A204.1 (cell line): ENCODE measurements at regions not wholly inside any gene's neighbourhood (a gene's known extent, or its start where the extent isn't known, plus 50 kb on each side); places are given as distances from the start of the nearest gene placed in this dataset.

ENCODE experiments used
- FAIRE-seq: peaks from 2 replicates; lab custom pipeline; 2012; peaks lifted over from hg19 to GRCh38; lab: Jason Lieb, UNC

DNA sequence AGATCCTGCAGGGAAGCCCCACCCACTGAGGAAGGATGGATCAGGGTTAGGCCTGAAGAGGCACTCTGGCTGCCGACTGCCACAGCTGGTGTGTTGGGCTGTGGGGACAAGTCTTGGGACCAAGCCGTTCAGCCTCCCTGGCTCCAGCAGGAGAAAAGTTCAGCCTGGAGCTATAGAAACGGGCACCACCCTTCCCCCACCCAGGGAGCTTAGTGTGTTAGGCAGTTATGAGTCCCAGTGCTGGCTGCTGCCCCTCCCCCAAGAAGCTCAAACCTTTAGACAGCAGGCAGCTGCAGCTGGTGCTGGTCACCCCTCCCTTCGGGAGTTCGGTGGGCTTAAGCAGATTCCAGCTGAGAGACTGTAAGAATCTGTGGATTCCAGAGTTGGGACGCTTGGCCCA, 447.1 kb upstream of the HS6ST1 start:
- no peak for FAIRE-seq

DNA sequence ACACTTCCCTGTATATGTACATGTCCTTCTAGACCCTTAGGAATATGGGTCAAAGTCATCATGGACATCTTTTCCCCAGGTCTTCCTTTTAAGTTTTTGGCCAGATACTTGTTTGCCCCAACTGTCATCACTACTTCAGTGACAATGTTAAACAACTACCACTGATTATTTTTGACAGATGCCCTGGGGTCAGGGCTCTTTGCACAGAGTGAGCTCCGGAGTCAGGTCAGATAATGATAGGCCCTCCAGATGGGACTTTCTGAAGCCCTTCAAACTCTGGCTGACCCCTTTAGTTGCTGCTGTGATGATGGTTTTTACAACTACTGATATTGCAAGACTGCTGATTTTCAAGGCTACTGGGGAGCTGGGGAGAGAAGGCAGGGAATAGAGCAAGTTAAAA, 449.4 kb upstream of the HS6ST1 start:
- FAIRE-seq: no peak

DNA sequence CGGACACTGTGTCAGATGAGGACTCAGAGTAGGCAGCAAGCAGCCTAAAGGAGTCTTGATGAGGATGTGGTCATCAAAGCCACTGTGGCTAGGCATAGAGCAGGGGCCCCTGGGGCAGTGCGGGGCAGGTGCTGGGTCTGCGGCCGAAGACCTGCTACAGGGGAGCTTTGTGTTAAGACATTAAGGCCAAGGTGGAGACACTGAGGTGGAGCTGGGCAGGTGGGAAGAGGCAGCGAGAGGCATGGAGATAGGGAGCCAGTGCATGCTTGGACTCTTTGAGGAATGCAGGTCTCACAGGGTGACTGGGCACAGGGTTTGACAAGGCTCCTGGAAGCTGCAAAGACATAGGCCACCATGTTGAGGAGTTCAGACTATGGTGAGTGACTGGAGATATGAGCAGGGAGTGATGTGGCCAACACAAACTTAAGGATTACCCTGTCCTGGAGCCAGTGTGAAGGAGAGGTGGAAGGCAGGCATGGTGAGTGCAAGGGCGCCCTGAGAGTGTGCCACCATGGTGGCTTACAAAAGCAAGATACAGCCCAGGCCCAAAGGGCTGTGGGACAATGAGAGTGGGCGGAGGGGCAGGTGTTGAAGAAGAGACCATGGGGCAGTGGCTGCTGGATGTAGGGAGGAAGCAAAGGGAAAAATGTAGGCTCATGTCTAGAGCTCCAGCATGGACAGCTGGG, 450.9 kb upstream of the HS6ST1 start:
- FAIRE-seq: no peak

DNA sequence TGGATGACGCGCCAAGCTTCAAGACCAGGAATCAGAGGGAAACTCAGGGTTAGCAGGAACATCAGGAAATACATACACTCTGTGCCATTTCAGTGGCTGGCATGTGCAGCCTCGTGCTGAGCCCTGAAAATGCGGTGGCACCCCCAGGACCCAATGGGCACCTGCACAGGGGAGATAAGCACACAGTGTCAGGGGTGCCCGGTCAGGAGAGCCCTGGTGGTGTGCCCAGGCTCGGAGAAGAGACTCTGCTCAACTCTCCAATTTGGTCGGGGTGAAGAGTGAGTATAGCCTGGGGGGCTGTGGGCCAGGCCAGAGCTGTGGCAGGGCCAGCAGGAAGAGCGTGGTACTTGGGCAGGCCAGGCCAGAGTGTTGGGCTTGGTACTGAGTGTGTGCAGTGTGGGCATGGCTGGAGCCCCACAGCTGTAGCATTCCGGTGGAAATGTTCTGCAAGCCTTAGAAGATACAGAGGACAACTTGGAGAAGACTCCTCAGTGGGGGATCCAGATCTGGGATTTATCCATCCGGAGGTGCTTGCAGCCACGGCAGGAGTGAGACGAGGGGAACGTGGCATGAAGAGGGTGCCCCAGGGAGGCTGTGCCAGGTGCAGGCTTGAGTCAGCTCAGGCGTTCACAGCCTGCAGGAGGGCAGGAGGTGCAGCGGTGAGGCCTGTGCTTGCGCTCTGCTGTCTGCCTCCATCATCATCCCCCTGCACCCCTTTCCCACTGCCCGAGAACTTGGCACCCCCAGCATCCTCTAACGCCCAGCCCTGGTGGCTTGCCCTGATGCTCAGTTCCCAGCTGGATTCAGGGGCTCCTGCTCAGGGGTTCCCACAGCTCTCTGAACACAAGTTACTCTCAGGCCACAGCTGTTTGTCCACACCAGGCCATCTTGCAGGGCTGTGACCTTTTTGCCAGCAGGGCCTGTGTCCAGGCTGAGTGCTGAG, 451.7 kb upstream of the HS6ST1 start:
- FAIRE-seq: no peak

DNA sequence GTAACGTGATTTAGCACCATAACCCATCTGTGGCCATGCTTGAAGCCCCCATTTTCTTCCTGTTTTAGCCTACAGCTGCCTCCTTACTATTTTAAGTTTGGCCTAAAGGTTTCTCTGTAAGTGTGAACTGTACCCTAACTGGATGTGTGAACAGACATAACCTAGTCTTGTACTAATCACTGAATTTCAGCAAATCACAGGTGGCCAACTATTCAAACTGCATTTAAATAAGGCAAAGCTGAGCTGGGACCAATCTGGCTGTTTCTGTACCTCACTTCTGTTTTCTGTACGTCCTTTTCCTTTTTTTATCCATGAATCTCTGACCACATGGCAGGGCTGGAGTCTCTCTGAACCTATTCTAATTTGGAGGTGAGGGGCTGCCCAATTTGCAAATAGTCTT, 452.7 kb upstream of the HS6ST1 start:
- FAIRE-seq: no peak

DNA sequence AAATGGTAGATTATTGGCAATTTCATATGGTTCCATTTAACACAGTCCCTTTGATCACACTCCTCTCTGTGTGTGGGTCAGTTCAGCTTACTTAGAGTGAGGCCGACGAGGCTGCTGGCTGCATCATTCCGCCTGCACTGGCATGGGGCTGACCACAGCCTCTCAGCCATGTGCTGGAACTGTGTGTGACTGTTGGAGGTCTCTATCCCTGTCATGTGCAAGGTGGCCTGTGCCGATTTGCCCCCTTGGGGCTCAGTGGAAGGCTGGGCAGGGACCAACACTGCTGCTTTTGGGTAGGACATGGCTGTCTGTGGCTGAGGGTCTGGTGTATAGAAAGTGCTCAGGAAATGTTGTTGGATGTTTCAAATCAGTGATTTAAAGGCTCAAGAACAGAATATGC, 454.0 kb upstream of the HS6ST1 start:
- FAIRE-seq: no peak

DNA sequence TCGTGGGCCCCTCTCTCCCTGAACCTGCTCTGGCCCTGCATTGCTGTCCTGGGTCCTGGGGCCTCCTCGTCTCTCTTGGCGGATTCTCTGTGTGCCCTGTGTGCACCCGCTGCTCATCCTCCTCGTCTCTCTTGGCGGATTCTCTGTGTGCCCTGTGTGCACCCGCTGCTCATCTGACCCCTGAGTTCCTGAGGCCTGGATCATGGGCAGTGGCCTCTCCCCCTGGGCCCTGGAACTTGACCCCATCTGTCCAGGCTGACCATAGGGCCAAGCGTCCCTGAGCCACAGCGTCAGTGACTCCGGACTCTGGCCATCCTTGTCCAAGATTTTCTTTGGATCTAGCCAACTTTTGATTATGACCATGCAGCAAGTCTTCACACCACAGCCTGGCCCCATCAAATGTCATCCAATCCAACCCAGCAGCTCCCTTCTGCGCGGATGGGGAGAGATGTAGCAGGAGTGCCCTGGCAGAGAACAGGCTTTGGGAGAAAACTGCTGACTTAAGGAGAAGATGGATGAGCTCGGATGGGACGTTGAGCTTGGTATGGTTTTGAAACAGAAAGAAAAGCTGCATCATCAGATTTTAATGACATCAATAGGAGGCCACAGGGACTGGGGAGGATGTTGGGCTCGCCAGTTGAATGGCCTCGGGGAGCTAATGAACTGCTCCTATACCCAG, 455.1 kb upstream of the HS6ST1 start:
- no peak for FAIRE-seq

DNA sequence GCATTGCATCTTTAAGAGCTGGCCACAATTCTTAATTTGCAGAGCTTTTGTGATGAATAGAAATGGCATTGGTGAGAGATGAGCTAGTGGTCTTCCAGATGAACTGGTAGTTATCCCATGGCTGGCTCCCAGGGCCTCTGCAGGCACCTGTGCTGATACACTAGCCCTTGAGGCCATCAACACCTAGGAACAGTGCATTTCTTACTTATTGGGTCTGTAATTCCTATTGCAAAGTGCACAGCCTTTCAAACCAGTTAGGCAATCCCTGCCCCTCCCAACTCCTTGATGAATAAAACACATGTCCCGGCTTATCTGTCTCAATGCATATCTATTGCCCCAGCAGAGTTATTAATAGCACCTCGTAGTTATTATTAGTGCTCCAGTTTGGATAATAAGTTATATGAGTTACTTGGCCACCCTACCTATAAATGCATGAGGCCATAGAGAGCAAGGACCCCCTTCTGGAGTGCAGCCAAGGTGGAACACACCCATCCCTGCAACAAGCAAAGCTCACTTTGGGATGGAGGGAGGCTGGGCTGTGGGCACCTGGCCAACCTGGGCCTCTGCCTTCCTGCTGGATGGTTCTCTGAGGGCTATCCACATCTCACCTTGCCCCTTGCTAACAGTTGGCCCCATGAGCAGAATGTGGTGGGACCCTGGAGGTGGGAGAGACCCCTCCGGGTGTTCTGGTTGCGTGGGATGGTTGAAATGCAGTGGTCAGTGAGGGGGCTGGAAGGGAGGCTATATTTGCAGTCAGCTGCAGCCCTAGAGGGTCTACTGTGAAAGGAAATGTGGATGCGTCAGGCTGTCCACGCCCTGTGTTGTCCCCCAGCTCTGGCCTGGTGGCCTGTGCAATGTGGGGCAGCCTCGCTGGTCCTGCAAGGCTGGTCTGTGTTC, 455.9 kb upstream of the HS6ST1 start:
- FAIRE-seq: no peak

DNA sequence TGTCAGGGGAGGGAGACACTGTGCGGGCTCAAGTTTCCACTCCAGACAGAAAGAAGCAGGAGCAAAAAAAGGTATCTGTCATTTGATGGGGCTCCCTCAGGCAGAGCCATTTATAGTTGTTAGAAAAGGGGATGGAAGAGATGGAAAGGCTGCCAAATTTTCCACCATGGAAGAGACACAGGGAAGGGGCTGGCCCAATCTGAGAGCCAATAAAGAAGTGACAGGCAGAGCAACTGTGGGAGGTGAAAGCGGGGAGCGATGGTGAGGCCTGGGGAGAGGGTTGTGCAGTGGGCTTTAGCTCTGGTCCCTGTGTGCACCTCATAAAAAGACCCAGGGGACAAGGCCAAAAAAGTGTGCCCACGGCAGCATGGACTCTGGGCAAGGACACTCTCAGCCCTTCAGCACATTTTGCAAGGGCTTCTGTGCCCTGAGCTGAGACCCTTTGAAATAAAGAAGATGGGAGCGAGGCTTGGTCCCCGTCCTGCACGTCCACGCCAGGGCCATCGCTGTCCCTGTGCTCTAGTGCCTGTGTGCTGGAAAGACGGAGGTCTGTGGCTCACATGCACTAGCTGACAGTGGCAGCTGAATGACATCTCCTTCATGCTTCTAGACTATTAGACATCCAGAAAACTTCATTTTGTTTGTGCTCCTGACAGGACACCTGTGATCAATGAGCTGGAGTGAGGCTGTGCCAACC, 456.7 kb upstream of the HS6ST1 start:
- no peak for FAIRE-seq

DNA sequence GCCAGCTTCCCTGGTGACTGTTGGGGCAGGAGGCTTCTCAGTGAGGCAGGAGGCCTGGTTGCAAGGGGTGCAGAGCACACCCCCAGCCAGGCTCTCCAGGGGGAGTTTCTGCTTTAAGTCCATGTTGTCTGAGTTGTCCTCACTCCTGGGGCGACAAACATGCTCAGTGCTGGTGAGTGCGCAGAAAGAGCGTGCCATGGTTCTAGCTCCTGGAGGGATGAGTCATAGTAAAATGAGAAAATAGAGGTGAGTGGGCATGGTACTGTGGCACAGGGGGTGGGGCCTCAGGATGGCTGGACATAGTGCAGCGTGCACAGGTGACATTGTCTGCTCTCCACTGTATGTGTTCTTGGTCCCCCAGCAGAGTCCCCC, 457.2 kb upstream of the HS6ST1 start:
- no peak for FAIRE-seq

DNA sequence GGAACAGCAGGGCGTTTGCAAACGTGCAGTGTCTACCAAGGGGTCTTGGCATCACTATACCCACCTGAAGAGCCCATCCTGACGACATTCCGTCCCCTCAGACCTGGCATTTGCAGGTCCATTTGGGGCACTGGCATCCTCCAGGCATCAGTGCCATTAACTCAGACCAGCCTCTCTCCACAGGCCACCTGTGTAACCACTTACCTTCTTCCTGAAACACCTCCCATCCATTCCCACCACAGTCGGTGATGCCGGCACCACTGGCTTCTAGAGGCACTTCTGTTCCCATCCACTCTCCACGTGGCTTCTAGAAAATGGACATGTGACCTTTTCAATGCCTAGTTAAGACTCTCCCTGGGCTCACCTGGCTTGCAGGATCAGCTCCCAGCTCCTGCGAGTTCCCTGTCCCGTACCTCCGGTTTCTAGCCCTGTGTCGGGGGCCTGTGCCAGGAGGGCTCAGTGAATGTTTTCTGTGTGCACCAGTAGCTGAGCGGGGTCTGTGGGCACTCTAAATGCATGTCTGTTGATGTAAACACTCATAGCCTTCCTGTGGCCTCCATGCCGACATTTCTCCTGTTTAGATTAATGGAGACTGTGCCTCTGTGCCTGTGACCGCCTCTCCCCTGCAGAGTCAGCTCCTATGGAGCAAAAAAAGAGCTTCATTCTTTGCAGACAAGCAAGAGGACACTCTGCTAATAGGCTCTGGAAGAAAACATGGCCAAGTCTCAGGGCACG, 458.0 kb upstream of the HS6ST1 start:
- FAIRE-seq: no peak

DNA sequence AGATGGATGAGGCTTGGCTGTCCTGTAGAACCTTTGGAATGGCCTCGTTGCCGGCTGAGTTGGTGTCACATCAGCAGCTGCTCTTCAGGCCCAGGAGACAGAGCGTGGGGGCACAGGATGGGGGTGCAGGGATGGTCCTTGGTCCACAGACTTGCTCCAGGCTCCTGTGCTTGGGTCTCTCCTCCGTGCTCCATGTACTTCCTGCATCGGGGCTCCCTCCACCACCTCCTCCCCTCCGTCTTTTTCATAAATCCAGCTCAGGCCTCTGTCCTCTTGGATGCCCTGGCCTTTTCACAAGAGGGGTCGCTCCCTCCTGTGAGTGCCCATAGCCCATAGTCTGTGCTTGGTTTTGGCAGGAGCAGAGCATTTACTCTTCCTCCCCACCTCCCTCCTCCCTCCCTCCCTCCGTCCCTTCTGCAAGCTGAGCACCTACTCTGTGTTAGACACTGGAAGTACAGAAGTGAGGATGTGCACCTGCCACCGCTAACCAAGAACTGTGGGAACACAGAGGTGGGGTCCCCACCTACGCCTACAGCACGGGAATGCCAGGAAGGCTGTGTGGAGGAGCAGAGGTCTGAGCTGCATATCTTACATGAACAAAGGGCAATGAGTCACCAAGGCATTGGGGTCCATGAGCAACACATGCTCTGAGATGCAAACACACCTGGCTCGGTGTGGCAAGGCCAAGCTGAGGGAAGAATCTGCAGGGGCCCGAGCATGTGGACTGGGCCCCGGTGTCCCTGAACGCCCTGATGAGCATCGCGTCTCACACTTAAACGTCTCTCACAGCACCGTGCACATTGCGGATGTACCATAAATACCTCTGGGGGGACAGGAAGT, 458.7 kb upstream of the HS6ST1 start:
- no peak for FAIRE-seq

DNA sequence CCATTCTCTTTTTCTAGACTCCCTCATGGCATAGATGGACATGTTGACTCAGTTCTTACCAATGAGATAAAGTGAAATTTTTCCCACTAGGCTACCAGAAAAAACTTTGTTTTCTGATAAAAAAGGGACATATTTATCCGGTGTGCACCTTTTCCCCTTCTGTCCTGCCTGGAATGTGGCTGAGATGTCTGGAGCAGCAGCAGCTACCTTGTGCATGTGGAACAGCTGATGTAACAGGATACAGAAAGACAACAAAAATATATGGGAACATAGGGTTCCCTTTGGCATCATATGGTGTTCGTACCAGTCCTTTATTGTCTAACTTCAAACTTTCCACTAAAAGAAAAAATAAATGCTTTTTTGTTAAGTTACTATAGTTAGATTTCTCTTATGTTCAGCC, 460.2 kb upstream of the HS6ST1 start:
- no peak for FAIRE-seq

DNA sequence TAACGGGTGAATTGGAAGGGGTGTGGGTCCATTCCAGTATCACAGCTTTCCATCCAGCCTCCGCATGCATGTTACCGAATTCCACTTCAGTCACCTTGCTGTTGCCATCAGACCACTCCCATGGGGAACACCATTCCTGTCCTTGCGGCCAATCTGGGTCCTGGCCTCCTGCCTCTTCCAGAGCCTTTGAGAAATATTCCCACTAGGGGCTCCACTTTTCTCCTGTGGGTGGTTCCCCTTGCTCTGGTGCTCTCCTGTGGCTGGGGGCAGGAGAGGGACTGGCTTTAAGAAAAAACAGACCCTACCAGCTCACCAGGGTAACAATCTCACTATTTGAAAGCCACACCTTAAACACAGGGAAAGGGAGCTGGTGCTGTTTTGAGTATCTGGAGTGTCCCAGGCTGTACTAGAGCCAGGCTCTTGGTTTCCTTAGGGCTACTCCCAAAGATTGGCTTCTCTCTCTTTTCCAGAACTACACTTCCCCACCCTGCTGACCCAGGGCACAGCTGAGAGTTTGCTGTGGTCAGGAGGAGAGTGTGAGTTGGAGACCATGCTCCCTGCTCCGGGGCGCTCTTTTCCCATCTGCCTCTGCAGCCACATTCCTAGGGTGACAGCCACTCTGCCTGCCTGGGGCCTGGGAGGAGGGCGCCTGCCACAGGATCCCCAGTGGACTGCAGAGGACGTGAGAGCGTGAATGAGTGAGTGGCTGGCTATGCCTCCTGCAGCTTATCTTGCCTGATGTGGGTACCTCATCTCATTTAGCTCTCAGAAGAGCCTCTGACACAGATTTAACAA, 460.8 kb upstream of the HS6ST1 start:
- FAIRE-seq: no peak

DNA sequence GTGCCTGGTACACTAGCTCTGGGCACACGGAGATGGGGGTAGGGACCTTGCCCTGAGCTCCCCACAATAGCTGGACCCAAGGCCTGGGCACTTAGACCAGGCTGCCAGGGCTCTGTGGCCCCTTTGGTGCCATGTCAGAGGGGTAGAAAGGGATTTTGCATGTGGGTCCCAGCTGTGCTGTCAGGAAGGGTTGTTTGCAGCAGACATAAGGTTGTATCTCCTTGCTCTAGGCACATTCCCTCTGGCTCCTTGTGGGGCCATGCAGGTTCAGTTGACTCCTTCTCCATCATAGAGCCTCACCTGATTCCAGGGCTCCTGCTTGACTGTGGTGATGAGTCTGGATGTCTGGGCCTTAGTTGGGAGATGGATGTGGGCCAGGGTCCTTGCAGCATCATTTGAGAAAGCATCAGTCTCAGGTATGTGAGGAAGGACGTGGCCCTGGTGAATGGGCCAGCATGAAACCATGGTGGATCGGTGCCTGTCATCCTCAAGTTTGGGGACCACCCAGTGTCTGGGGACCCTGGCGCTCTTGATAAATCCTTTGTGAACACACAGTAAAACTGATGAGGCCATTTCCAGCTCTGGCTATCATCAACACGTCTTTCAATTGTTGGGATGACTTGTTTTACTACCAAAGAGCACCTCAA, 461.9 kb upstream of the HS6ST1 start:
- FAIRE-seq: no peak

DNA sequence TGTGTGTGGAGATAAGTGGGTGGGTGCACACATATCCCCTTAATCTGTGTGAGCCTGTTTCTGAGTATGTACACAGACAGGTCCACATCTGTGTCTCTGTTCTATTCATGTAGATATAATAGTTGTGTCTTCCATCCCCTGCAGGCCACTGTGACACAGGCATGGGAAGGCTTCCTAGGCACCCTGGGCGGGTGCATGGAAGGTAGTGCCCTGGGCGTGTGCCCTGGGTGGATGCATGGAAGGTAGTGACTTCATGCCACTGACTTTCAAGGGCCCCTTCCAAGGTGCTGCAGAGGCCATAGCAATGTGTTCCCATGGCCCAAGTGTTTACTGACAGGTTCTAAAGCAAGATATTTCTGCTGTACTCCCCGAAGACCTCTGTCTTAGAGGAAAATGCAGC, 462.5 kb upstream of the HS6ST1 start:
- no peak for FAIRE-seq

DNA sequence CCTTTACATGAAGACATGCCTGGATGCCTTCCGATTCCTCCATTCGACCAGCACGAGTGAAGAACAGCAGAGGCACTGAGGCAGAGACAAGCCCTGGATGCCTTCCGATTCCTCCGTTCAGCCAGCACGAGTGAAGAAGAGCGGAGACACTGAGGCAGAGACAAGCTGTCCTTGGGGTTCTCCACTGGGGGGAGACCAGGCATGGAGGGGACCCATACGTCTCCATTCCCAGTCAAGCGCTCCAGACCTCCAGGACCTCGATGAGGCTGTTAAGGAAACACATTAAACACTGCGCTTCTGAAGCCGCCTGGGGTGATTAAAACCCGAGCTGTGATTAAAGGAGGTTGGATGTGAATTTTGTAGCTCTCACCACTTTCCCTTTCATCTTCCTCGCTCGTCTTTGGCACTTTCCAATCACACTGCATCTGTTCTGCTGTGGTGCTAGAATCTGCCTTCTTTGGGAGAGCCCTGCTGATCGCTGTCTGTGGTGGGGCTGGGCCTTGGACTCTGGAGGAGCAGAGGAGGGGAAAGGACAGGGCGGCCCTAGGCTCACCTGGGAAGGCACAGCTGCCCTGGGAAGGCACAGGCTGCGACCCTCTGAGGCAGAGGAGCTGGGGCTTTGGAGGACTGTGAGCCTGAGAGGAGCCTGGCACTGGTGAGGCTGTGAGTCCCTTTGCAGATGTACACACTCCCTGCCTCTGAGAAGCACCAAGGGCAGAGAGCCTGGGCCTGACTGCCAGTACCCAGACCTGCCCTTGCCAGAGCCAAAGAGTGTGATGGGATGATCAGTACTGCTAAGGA, 463.1 kb upstream of the HS6ST1 start:
- FAIRE-seq: no peak
